Osteoblast (primary cell): ENCODE measurements at regions not wholly inside any gene's neighbourhood (a gene's known extent, or its start where the extent isn't known, plus 50 kb on each side); places are given as distances from the start of the nearest gene placed in this dataset.

ENCODE experiments used
- DNase-seq: peaks from one replicate; pipeline ENCODE4 v3.0.0; 2011; ENCODE audit warnings: low spot score, mixed read lengths; ENCODE audit not compliant: insufficient read length; ENCODE audit errors: missing footprints
- H2AFZ ChIP-seq: 2 replicates; pipeline ENCODE4 v1.6.0; 2011; ENCODE audit warnings: mild to moderate bottlenecking, low read length
- H3K27ac ChIP-seq: 2 replicates; pipeline ENCODE4 v1.5.1; 2011; ENCODE audit warnings: mild to moderate bottlenecking, low read depth, low read length, moderate library complexity
- H3K27me3 ChIP-seq: 2 replicates; pipeline ENCODE4 v1.6.0; 2012; ENCODE audit warnings: mild to moderate bottlenecking, control low read depth, inconsistent platforms, low read length, moderate library complexity; ENCODE audit not compliant: insufficient read depth
- H3K36me3 ChIP-seq: 2 replicates; pipeline ENCODE4 v1.5.1; 2011; ENCODE audit warnings: mild to moderate bottlenecking, low read length, control low read depth, moderate library complexity; ENCODE audit not compliant: insufficient read depth
- H3K4me1 ChIP-seq: 2 replicates; pipeline ENCODE4 v1.5.1; 2011; ENCODE audit warnings: mild to moderate bottlenecking, low read length, control low read depth, moderate library complexity; ENCODE audit not compliant: insufficient read depth
- H3K4me2 ChIP-seq: 2 replicates; pipeline ENCODE4 v1.6.0; 2011; ENCODE audit warnings: mild to moderate bottlenecking, low read length; ENCODE audit not compliant: insufficient read depth
- H3K4me3 ChIP-seq: fragments of 200-600 bp; sonication (generic); 3 replicates; pipeline ENCODE4 v1.5.1; 2012; ENCODE audit warnings: mild to moderate bottlenecking, low read length, inconsistent platforms; ENCODE audit not compliant: insufficient read depth
- H3K79me2 ChIP-seq: 2 replicates; pipeline ENCODE4 v1.6.0; 2012; ENCODE audit warnings: mild to moderate bottlenecking, low read length, control low read depth, inconsistent platforms; ENCODE audit not compliant: insufficient read depth
- H3K9me3 ChIP-seq: 2 replicates; pipeline ENCODE4 v1.5.1; 2011; ENCODE audit warnings: low read depth, low read length, control low read depth
- H4K20me1 ChIP-seq: 2 replicates; pipeline ENCODE4 v1.6.0; 2012; ENCODE audit warnings: mild to moderate bottlenecking, low read length, control low read depth; ENCODE audit not compliant: insufficient read depth
- CTCF ChIP-seq: IDR thresholded peaks from 2 replicates; pipeline ENCODE4 v1.5.1; 2011; ENCODE audit warnings: mild to moderate bottlenecking, low read depth, low read length, moderate library complexity; ENCODE audit errors: extremely low read depth

GRCh38 chr5:1726956-1727355 lies 72.7 kb downstream of the MRPL36 start:
- H2AFZ ChIP-seq: no peak overlapping the region
- no peak for TF ChIP-seq CTCF
- H3K4me2 ChIP-seq: no peak overlapping the region
- no peaks in the 10 kb centered on the region for H3K27me3 ChIP-seq
- H4K20me1 ChIP-seq: no peaks in the 10 kb centered on the region
- no peaks in the 10 kb centered on the region for H3K9me3 ChIP-seq
- H3K36me3 ChIP-seq: no peaks in the 10 kb centered on the region
- no peak overlapping the region for H3K27ac ChIP-seq
- H3K4me1 ChIP-seq: no peaks in the 10 kb centered on the region
- no peak overlapping the region for H3K4me3 ChIP-seq
- peak; percentile 74 for DNase-seq
- H3K79me2 ChIP-seq: no peaks in the 10 kb centered on the region

GRCh38 chr5:1726469-1726865 lies 73.2 kb downstream of the MRPL36 start:
- no peak for TF ChIP-seq CTCF
- Histone ChIP-seq H3K4me1 (no peaks in the 10 kb centered on the region), H4K20me1 (no peaks in the 10 kb centered on the region), H3K27me3 (no peaks in the 10 kb centered on the region), H2AFZ (no peak overlapping the region), H3K27ac (no peak overlapping the region), H3K4me2 (no peak overlapping the region), H3K36me3 (no peaks in the 10 kb centered on the region), H3K4me3 (no peak overlapping the region), H3K79me2 (no peaks in the 10 kb centered on the region), H3K9me3 (no peaks in the 10 kb centered on the region)
- no peak for DNase-seq

GRCh38 chr5:1725641-1726468 lies 73.8 kb downstream of the MRPL36 start:
- no peaks in the 10 kb centered on the region for H3K27me3 ChIP-seq
- peak; percentile 78 for DNase-seq
- H3K36me3 ChIP-seq: no peaks in the 10 kb centered on the region
- no peaks in the 10 kb centered on the region for H3K9me3 ChIP-seq
- H3K4me3 ChIP-seq: no peak overlapping the region
- H2AFZ ChIP-seq: no peak overlapping the region
- no peak overlapping the region for H3K4me2 ChIP-seq
- no peaks in the 10 kb centered on the region for H3K79me2 ChIP-seq
- no peaks in the 10 kb centered on the region for H4K20me1 ChIP-seq
- H3K4me1 ChIP-seq: no peaks in the 10 kb centered on the region
- no peak overlapping the region for H3K27ac ChIP-seq
- TF ChIP-seq CTCF: no peak

- H4K20me1 ChIP-seq: no peaks in the 10 kb centered on the region
- no peak overlapping the region for H3K4me3 ChIP-seq
- H3K4me2 ChIP-seq: peak overlapping the region; percentile 45
- no peaks in the 10 kb centered on the region for H3K9me3 ChIP-seq
- no peaks in the 10 kb centered on the region for H3K36me3 ChIP-seq
- H3K27ac ChIP-seq: no peak overlapping the region
- no peak for TF ChIP-seq CTCF
- no peaks in the 10 kb centered on the region for H3K4me1 ChIP-seq
- no peaks in the 10 kb centered on the region for H3K27me3 ChIP-seq
- DNase-seq: peak; percentile 94
- H3K79me2 ChIP-seq: no peaks in the 10 kb centered on the region
- peak overlapping the region; percentile 35 for H2AFZ ChIP-seq
These were observed 74.6 kb downstream of the MRPL36 start for GRCh38 chr5:1724822-1725602.
